ENCODE measurements at regions not wholly inside any gene's neighbourhood (a gene's known extent, or its start where the extent isn't known, plus 50 kb on each side); places are given as distances from the start of the nearest gene placed in this dataset.

- peaks cover 5% of the 10 kb centered on the region for H3K9me1 ChIP-seq (ENCODE audit: insufficient read depth, low read length)
- H3K4me1 ChIP-seq (ENCODE audit: control insufficient read depth, insufficient read depth, low read length): peaks cover 9% of the 10 kb centered on the region
- no peak overlapping the region; the same call in 1 of the 2 replicates for H4K91ac ChIP-seq (ENCODE audit: insufficient read depth, low read depth, low read length)
- no peak overlapping the region for H3K4ac ChIP-seq (ENCODE audit: low read depth, low read length)
- no peak overlapping the region for H3K14ac ChIP-seq (replicated peaks; ENCODE audit: low read depth, low read length)
- no peaks in the 10 kb centered on the region for H4K20me1 ChIP-seq (ENCODE audit: insufficient read depth, low read length)
- no peak overlapping the region for H2BK20ac ChIP-seq (ENCODE audit: low read depth, low read length)
- no peak overlapping the region for H3K27ac ChIP-seq (ENCODE audit: insufficient read depth, low read length)
- no peak overlapping the region for H4K5ac ChIP-seq (ENCODE audit: low read depth, low read length)
- no TSS peak for BruUV-seq (replicated peaks)
- no peak overlapping the region for H2BK120ac ChIP-seq (ENCODE audit: low read depth, low read length)
- 67% methylated on average over 1 of the region's 5 CpGs; no CpG with 5 or more reads in 1 of the 2 experiments for WGBS, 2 experiments (ENCODE audit: extremely low coverage in 2 of 2, insufficient read length in 1 of 2)
- H3K9ac ChIP-seq (ENCODE audit: low read depth, low read length): no peak overlapping the region
- peak overlapping the region; percentile 9 for H2AFZ ChIP-seq (replicated peaks; ENCODE audit: low read length, poor library complexity)
- no peak overlapping the region for H2BK5ac ChIP-seq (ENCODE audit: low read depth, low read length, poor library complexity, severe bottlenecking)
- dilution Hi-C loops (cut with HindIII; ENCODE audit: low sequenced_read_pairs, unreplicated experiment) (no loop called here), intact Hi-C loops (cut with micrococcal nuclease) (no loop called here), in situ Hi-C loops (cut with MboI; ENCODE audit: low sequenced_read_pairs) (no loop called here)
- H3K27me3 ChIP-seq (ENCODE audit: control insufficient read depth, insufficient read depth, low read length): no peaks in the 10 kb centered on the region
- no peak for TF ChIP-seq MXI1 (IDR thresholded peaks at IDR 0.05; ENCODE audit: borderline replicate concordance, low read depth, low read length)
- TF ChIP-seq FOS (IDR thresholded peaks at IDR 0.05; ENCODE audit: low read depth, low read length): no peak
- no peak for TF ChIP-seq RFX5 (IDR thresholded peaks at IDR 0.05; ENCODE audit: low read depth, low read length)
- TF ChIP-seq MAFK (IDR thresholded peaks at IDR 0.05; ENCODE audit: low read depth, low read length): no peak
- TF ChIP-seq POLR2A (IDR thresholded peaks at IDR 0.05; ENCODE audit: low read depth, low read length): no peak
- TF ChIP-seq RAD21 (IDR thresholded peaks at IDR 0.05; ENCODE audit: low read length): no peak
- TF ChIP-seq USF2 (IDR thresholded peaks at IDR 0.05; ENCODE audit: low read depth, low read length): no peak
- no peak overlapping the region for H3K18ac ChIP-seq (ENCODE audit: low read depth, low read length)
- no peak overlapping the region for H2BK15ac ChIP-seq (ENCODE audit: low read depth, low read length)
- DNase-seq: no peak
- no peak overlapping the region for H3K4me2 ChIP-seq (ENCODE audit: low read depth, low read length)
- H2AK9ac ChIP-seq (replicated peaks; ENCODE audit: low read depth, low read length, poor library complexity): no peak overlapping the region
- ATAC-seq (ENCODE audit: low read depth): no peak
- H3K4me3 ChIP-seq (ENCODE audit: insufficient read depth, low read depth, low read length): no peak overlapping the region
- H3K23ac ChIP-seq (ENCODE audit: low read depth, low read length): no peak overlapping the region
- H2AK5ac ChIP-seq (ENCODE audit: low read depth, low read length): no peak overlapping the region
- no peaks in the 10 kb centered on the region for H3K79me1 ChIP-seq (ENCODE audit: low read depth in 1 of 2, low read length in 2 of 2)
- no peak overlapping the region for H3K56ac ChIP-seq (ENCODE audit: extremely low read depth, insufficient read depth, low read length)
- POLR2A ChIA-PET (ENCODE audit: unreplicated experiment): no interaction called here
- no peaks in the 10 kb centered on the region for H3K36me3 ChIP-seq (ENCODE audit: control insufficient read depth, insufficient read depth, low read length)
- CTCF ChIA-PET: no interaction called here
- H4K8ac ChIP-seq (ENCODE audit: low read depth in 2 of 2, low read length in 2 of 2): no peak overlapping the region
- H3K9me3 ChIP-seq (ENCODE audit: control insufficient read depth, insufficient read depth, low read length): peaks cover 6% of the 10 kb centered on the region
Observed at GRCh38 chr7:112881-113280, 79.5 kb upstream of the FAM20C start.

All from IMR-90 (cell line).